Transverse colon (tissue), 4 donors: ENCODE measurements at regions not wholly inside any gene's neighbourhood (a gene's known extent, or its start where the extent isn't known, plus 50 kb on each side); places are given as distances from the start of the nearest gene placed in this dataset.

ENCODE experiments used
- CTCF ChIP-seq, 5 experiments: fragments of 200-600 bp in 3 of 5; fragments of 450-650 bp in 2 of 5; sonication (generic) in 3 of 5; IDR thresholded peaks; 1 replicate in 2 of 5; 2 replicates in 3 of 5; pipeline ENCODE4 v1.5.1; 2016 to 2017; ENCODE audit warnings: antibody characterized with exemption in 5 of 5, inconsistent platforms in 3 of 5, mild to moderate bottlenecking in 2 of 5, moderate library complexity in 1 of 5
- EP300 ChIP-seq: sonication (generic); formaldehyde crosslinking; IDR thresholded peaks from one replicate; pipeline ENCODE4 v1.6.1; 2017; ENCODE audit warnings: antibody characterized with exemption, low read depth
- POLR2A ChIP-seq: fragments of 450-650 bp; IDR thresholded peaks from one replicate; pipeline ENCODE4 v1.6.1; 2016; ENCODE audit warnings: antibody characterized with exemption, mild to moderate bottlenecking, moderate library complexity
- POLR2AphosphoS5 ChIP-seq, 3 donors: sonication (generic); formaldehyde crosslinking; IDR thresholded peaks; one replicate each; pipeline ENCODE4 v1.6.1; 2016; ENCODE audit warnings: antibody characterized with exemption in 3 of 3

- TF ChIP-seq CTCF (IDR thresholded peaks at IDR 0.05) = no peak
- no peak for TF ChIP-seq POLR2A
- no peak for TF ChIP-seq POLR2AphosphoS5 (IDR thresholded peaks at IDR 0.05)
- no peak for TF ChIP-seq EP300
Observed at GRCh38 chr12:61863811-61864210, 396.4 kb upstream of the USP15 start.
